Bronchial epithelial cell (primary cell): ENCODE measurements at regions not wholly inside any gene's neighbourhood (a gene's known extent, or its start where the extent isn't known, plus 50 kb on each side); places are given as distances from the start of the nearest gene placed in this dataset.
A peak's percentile ranks its signal among the peaks of the same experiment; 100 is the strongest.

ENCODE experiments used
- DNase-seq: peaks from one replicate; pipeline ENCODE4 v3.0.0-alpha.2; 2010; ENCODE audit warnings: low read depth
- FAIRE-seq: peaks from 2 replicates; lab custom pipeline; 2011; peaks lifted over from hg19 to GRCh38; lab: Jason Lieb, UNC
- H3K27me3 ChIP-seq: 2 replicates; pipeline ENCODE4 v1.5.1; 2011; ENCODE audit warnings: low read length; ENCODE audit not compliant: control insufficient read depth, insufficient read depth
- H3K36me3 ChIP-seq: 2 replicates; pipeline ENCODE4 v1.5.1; 2011; ENCODE audit warnings: low read length; ENCODE audit not compliant: control insufficient read depth, insufficient read depth
- H3K4me3 ChIP-seq: 2 replicates; pipeline ENCODE4 v1.5.1; 2011; ENCODE audit warnings: mild to moderate bottlenecking, low read depth, low read length, control low read depth
- TF ChIP-seq, protein P1 (sequence below): IDR thresholded peaks from 2 replicates; pipeline ENCODE4 v1.5.1; 2011; ENCODE audit warnings: mild to moderate bottlenecking, moderate library complexity, low read length, control low read depth, inconsistent platforms; ENCODE audit not compliant: insufficient read depth, severe bottlenecking

DNA sequence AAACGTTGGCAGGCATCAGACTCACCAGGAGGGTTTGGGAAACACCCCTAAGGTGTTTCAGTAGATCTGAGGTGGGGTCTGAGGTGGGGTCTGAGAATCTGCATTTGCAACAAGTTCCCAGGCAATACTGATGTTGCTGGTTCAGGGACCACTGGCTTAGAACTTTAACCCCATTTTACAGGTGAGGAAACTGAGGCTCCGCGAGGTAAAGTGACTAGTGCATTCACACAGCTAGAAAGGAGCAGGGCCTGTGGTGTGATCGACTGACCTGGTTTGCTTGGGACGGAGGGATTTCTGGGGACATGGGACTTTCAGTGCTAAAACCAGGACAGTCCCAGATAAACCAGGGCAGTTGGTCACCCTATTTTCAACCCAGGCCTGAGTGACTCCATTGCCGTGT is 81.4 kb upstream of the ZNF618 start:
- Histone ChIP-seq H3K4me3 (no peak overlapping the region), H3K27me3 (no peaks in the 10 kb centered on the region), H3K36me3 (no peaks in the 10 kb centered on the region)
- no peak for DNase-seq
- TF ChIP-seq, protein P1, sequence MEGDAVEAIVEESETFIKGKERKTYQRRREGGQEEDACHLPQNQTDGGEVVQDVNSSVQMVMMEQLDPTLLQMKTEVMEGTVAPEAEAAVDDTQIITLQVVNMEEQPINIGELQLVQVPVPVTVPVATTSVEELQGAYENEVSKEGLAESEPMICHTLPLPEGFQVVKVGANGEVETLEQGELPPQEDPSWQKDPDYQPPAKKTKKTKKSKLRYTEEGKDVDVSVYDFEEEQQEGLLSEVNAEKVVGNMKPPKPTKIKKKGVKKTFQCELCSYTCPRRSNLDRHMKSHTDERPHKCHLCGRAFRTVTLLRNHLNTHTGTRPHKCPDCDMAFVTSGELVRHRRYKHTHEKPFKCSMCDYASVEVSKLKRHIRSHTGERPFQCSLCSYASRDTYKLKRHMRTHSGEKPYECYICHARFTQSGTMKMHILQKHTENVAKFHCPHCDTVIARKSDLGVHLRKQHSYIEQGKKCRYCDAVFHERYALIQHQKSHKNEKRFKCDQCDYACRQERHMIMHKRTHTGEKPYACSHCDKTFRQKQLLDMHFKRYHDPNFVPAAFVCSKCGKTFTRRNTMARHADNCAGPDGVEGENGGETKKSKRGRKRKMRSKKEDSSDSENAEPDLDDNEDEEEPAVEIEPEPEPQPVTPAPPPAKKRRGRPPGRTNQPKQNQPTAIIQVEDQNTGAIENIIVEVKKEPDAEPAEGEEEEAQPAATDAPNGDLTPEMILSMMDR = no peak
- FAIRE-seq = peak; percentile 79

DNA sequence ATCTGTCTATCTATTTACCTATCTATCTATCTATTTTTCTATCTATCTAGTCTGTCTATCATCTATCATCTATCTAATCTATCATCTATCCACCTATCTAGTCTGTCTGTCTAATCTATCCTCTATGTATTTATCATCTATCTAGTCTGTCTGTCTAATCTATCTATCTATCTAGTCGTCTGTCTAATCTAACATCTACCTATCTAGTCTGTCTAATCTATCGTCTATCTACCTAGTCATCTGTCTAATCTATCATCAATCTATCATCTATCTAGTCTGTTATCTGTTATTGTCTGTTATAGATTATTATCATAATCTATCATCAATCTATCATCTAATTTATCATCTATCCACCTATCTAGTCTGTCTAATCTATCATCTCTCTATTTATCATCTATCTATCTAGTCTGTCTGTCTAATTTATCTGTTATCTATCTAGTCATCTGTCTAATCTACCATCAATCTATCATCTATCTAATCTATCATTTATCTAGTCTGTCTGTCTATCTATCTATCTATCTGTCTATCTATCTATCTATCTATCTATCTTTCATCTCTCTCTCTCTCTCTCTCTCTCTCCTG is 80.2 kb upstream of the ZNF618 start:
- DNase-seq = no peak
- H3K27me3 ChIP-seq = no peaks in the 10 kb centered on the region
- FAIRE-seq = no peak
- H3K36me3 ChIP-seq = no peaks in the 10 kb centered on the region
- no peak overlapping the region for H3K4me3 ChIP-seq
- TF ChIP-seq, protein P1 = no peak

DNA sequence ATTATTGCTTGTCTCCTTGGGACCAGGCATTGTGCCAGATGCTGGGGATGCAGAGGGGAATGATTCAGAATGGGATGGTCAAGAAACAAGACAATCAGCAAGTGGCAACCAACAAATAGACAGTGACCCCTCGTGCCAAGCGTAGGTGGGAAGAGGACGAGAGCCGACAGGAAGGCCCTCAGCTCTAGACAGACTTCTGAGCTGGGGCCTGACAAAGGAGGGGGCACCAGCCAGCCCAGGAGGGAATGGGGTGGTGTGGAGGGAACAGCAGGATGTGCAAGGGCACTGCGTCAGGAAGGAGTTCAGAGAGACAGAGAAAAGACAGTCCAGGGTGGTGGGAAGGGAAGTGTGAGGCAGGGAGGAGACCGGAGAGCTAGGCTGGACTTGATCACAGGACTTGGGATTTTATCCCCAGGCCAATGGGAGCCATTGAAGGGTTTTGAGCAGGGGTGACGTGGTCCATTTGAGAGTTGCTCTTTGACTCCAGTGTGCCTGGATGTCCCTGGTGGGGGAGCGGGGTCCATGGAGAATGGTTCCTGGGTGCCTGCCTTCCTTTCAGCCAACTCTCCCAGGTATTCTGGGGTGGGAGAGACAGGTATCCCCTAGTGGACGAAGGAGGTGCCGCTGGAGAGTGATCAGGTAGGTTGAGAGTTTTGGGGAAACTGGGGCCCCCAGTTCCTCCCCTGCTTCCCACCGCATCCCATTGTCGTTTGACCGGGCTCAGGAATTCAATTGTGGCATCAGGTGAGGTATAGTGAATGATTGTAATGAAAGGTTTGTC is 79.3 kb upstream of the ZNF618 start:
- no peaks in the 10 kb centered on the region for H3K27me3 ChIP-seq
- TF ChIP-seq, protein P1 = no peak
- H3K4me3 ChIP-seq = no peak overlapping the region
- no peaks in the 10 kb centered on the region for H3K36me3 ChIP-seq
- FAIRE-seq (no peak), DNase-seq (no peak)

DNA sequence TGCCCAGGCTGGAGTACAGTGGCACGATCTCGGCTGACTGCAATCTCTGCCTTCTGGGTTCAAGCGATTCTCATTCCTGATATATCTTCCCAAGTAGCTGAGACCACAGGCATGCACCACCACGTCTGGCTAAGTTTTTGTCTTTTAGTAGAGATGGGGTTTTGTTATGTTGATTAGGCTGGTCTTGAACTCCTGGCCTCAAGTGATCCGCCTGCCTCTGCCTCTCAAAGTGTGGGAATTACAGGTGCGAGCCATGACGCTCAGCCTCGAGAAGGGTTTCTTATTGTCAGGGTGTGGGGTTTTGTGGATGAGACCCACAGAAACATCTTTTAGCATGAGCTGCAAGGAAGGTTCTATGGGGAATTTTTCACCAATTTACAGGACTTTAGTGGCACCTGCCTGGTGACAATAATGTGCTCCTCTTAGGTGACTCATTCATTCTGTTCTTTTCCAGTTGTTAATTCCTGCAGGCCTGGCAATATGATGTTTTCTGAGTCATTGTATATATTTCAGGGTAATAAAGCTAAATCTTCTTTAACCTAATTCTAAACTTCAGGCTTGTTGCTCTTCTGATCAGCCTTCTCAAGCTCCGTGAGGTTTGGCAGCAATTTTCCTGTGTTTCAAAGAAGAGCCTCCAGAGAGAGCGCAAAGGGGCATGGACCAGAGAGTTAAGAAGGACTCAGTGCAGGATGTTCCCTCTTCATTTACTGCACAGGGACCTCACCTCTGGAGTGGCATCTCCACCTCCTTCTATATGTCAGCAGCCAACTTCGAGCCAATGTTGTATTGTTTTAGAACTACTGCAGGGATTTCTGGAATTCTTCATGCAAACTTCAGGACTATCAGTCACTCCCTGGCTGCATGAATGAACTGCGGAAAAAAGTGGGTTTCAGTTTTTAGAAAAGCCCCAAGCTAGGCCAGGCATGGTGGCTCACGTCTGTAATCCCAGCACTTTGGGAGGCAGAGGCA is 77.8 kb upstream of the ZNF618 start:
- no peak for FAIRE-seq
- DNase-seq = no peak
- Histone ChIP-seq H3K36me3 (no peaks in the 10 kb centered on the region), H3K4me3 (no peak overlapping the region), H3K27me3 (no peaks in the 10 kb centered on the region)
- TF ChIP-seq, protein P1 = no peak

DNA sequence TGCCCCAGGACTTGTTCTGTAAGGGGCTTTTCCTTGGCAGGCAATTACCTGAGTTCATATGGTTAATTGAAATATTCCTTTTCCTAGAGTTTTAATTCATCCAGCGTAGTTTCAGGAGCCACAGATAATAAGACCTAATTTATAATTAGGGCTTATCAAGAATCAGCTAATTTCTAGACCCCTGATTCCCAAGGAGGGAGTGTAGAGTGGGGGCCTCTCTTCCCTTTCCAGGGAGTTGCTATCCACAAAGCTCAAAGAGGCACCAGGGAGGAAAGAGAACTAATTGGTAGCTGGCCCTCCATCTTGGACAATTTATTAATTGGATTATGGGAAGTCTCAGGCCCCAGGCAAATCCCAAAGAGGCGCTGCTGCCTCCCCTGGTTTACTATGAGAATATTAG is 75.8 kb upstream of the ZNF618 start:
- no peak for DNase-seq
- Histone ChIP-seq H3K4me3 (no peak overlapping the region), H3K36me3 (no peaks in the 10 kb centered on the region), H3K27me3 (no peaks in the 10 kb centered on the region)
- TF ChIP-seq, protein P1 = no peak
- FAIRE-seq = no peak
